Neural progenitor cell (in vitro differentiated cells): ENCODE measurements at regions not wholly inside any gene's neighbourhood (a gene's known extent, or its start where the extent isn't known, plus 50 kb on each side); places are given as distances from the start of the nearest gene placed in this dataset.

Experiments
- DNase-seq: peaks from one replicate; pipeline ENCODE4 v3.0.0-alpha.2; 2016; ENCODE audit warnings: low spot score
- H2AFZ ChIP-seq: fragments of 200-600 bp; sonication (generic); replicated peaks from 2 replicates; pipeline ENCODE4 v1.6.1; 2016; ENCODE audit warnings: antibody characterized with exemption
- H3F3A ChIP-seq: fragments of 200-600 bp; sonication (generic); 2 replicates; pipeline ENCODE4 v1.6.1; 2016; ENCODE audit warnings: antibody characterized with exemption, low read depth
- H3K27ac ChIP-seq: fragments of 200-600 bp; sonication (generic); 2 replicates; pipeline ENCODE4 v1.5.1; 2016; ENCODE audit warnings: mild to moderate bottlenecking
- H3K27me3 ChIP-seq: fragments of 200-600 bp; sonication (generic); 2 replicates; pipeline ENCODE4 v1.6.1; 2016; ENCODE audit warnings: mild to moderate bottlenecking, moderate library complexity
- H3K36me3 ChIP-seq: fragments of 200-600 bp; sonication (generic); 2 replicates; pipeline ENCODE4 v1.5.1; 2016
- H3K4me1 ChIP-seq: fragments of 200-600 bp; sonication (generic); 2 replicates; pipeline ENCODE4 v1.6.1; 2016; ENCODE audit warnings: mixed run types
- H3K4me2 ChIP-seq: fragments of 200-600 bp; sonication (generic); 2 replicates; pipeline ENCODE4 v1.6.1; 2016
- H3K4me3 ChIP-seq: fragments of 200-600 bp; sonication (generic); 2 replicates; pipeline ENCODE4 v1.5.1; 2016
- H3K79me2 ChIP-seq: fragments of 200-600 bp; sonication (generic); 2 replicates; pipeline ENCODE4 v1.6.1; 2016; ENCODE audit warnings: low read depth
- H3K9ac ChIP-seq: fragments of 200-600 bp; sonication (generic); 2 replicates; pipeline ENCODE4 v1.6.1; 2016
- H3K9me3 ChIP-seq: fragments of 200-600 bp; sonication (generic); 2 replicates; pipeline ENCODE4 v1.5.1; 2016; ENCODE audit warnings: low read depth
- H4K20me1 ChIP-seq: fragments of 200-600 bp; sonication (generic); 2 replicates; pipeline ENCODE4 v1.6.1; 2016; ENCODE audit warnings: low read depth
- H3K27ac Mint-ChIP-seq: 3 replicates; pipeline ENCODE4 v1.8.0; 2021; ENCODE audit warnings: mixed read lengths
- H3K27me3 Mint-ChIP-seq: 2 replicates; pipeline ENCODE4 v1.8.0; 2022; ENCODE audit warnings: low read depth, mild to moderate bottlenecking, inconsistent platforms, moderate library complexity, mixed read lengths; ENCODE audit not compliant: insufficient read depth
- H3K36me3 Mint-ChIP-seq: 3 replicates; pipeline ENCODE4 v1.8.0; 2021; ENCODE audit warnings: mixed read lengths
- H3K4me1 Mint-ChIP-seq: 3 replicates; pipeline ENCODE4 v1.8.0; 2021; ENCODE audit warnings: mixed read lengths
- H3K4me3 Mint-ChIP-seq: 3 replicates; pipeline ENCODE4 v1.8.0; 2021; ENCODE audit warnings: mild to moderate bottlenecking, moderate library complexity, mixed read lengths
- H3K9me3 Mint-ChIP-seq: 3 replicates; pipeline ENCODE4 v1.8.0; 2020; ENCODE audit warnings: mixed read lengths
- CTCF ChIP-seq: fragments of 200-600 bp; sonication (generic); IDR thresholded peaks from 2 replicates; pipeline ENCODE4 v1.5.1; 2017; ENCODE audit warnings: antibody characterized with exemption, mild to moderate bottlenecking
- EZH2 ChIP-seq: fragments of 200-600 bp; sonication (generic); IDR thresholded peaks from 2 replicates; pipeline ENCODE4 v1.6.1; 2017; ENCODE audit warnings: antibody characterized with exemption, mild to moderate bottlenecking, moderate library complexity
- EZH2phosphoT487 ChIP-seq: fragments of 200-600 bp; sonication (generic); IDR thresholded peaks from 2 replicates; pipeline ENCODE4 v1.6.1; 2017; ENCODE audit warnings: antibody characterized with exemption

DNA sequence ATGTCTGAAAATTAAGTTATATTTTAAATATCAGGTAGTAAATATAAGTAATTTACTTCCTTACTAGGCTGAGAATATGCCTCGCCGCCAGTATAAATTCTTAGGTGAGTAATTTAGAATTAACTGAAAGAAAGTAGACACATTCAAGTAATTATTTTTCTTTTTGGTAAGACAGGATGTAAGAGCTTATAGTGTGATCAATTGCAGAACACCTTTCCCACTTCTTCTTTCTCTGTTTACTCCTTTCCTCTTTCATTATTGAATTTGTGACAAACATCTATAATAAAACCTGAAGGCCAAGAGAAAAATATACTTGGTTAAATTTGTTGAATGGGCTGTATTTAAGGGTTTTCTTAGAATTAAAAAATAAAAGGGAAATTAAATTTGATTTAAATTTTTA is 195.1 kb upstream of the CDKN2B start:
- Mint-ChIP-seq H3K4me3 (no peak overlapping the region), H3K9me3 (no peaks in the 10 kb centered on the region), H3K4me1 (peaks cover 9% of the 10 kb centered on the region), H3K27me3 (no peaks in the 10 kb centered on the region), H3K27ac (no peak overlapping the region), H3K36me3 (no peaks in the 10 kb centered on the region)
- no peaks in the 10 kb centered on the region for H3K27me3 ChIP-seq
- H3K9me3 ChIP-seq = no peaks in the 10 kb centered on the region
- H3K9ac ChIP-seq = no peak overlapping the region
- no peaks in the 10 kb centered on the region for H4K20me1 ChIP-seq
- peaks cover 4% of the 10 kb centered on the region for H3K4me1 ChIP-seq
- H3K79me2 ChIP-seq = no peaks in the 10 kb centered on the region
- H3K4me3 ChIP-seq = no peak overlapping the region
- no peak overlapping the region for H3K27ac ChIP-seq
- H3K4me2 ChIP-seq = no peak overlapping the region
- no peaks in the 10 kb centered on the region for H3F3A ChIP-seq
- TF ChIP-seq CTCF (no peak), EZH2phosphoT487 (no peak), EZH2 (no peak)
- H3K36me3 ChIP-seq = no peaks in the 10 kb centered on the region
- no peak for DNase-seq
- no peak overlapping the region for H2AFZ ChIP-seq

- no peaks in the 10 kb centered on the region for H3K36me3 Mint-ChIP-seq
- H3K9ac ChIP-seq = no peak overlapping the region
- H3K79me2 ChIP-seq = no peaks in the 10 kb centered on the region
These were observed 197.7 kb upstream of the CDKN2B start for GRCh38 chr9:22206833-22207232.

GRCh38 chr9:22208846-22209585 is 199.9 kb upstream of the CDKN2B start:
- no peak for TF ChIP-seq EZH2phosphoT487
- no peak for TF ChIP-seq EZH2
- TF ChIP-seq CTCF = no peak
- H2AFZ ChIP-seq = no peak overlapping the region
- no peak overlapping the region for H3K27ac ChIP-seq
- Mint-ChIP-seq H3K9me3 (no peaks in the 10 kb centered on the region), H3K4me1 (peaks cover 9% of the 10 kb centered on the region), H3K27ac (no peak overlapping the region), H3K4me3 (no peak overlapping the region), H3K27me3 (no peaks in the 10 kb centered on the region), H3K36me3 (no peaks in the 10 kb centered on the region)
- no peaks in the 10 kb centered on the region for H4K20me1 ChIP-seq
- no peaks in the 10 kb centered on the region for H3K9me3 ChIP-seq
- DNase-seq = no peak
- H3K27me3 ChIP-seq = no peaks in the 10 kb centered on the region
- no peaks in the 10 kb centered on the region for H3F3A ChIP-seq
- peaks cover 4% of the 10 kb centered on the region for H3K4me1 ChIP-seq
- no peaks in the 10 kb centered on the region for H3K79me2 ChIP-seq
- H3K9ac ChIP-seq = no peak overlapping the region
- no peaks in the 10 kb centered on the region for H3K36me3 ChIP-seq
- H3K4me3 ChIP-seq = no peak overlapping the region
- no peak overlapping the region for H3K4me2 ChIP-seq

More at GRCh38 chr9:22206833-22207232, 197.7 kb upstream of the CDKN2B start:
- Histone ChIP-seq H3F3A (no peaks in the 10 kb centered on the region), H3K36me3 (no peaks in the 10 kb centered on the region), H4K20me1 (no peaks in the 10 kb centered on the region), H2AFZ (no peak overlapping the region), H3K4me2 (no peak overlapping the region), H3K4me3 (no peak overlapping the region), H3K27me3 (no peaks in the 10 kb centered on the region), H3K27ac (no peak overlapping the region), H3K9me3 (no peaks in the 10 kb centered on the region), H3K4me1 (peaks cover 4% of the 10 kb centered on the region)
- H3K4me1 Mint-ChIP-seq = peaks cover 9% of the 10 kb centered on the region
- H3K27me3 Mint-ChIP-seq = no peaks in the 10 kb centered on the region
- H3K9me3 Mint-ChIP-seq = no peaks in the 10 kb centered on the region
- H3K27ac Mint-ChIP-seq = no peak overlapping the region
- peak; percentile 17 for DNase-seq
- no peak overlapping the region for H3K4me3 Mint-ChIP-seq
- TF ChIP-seq EZH2phosphoT487 = no peak
- no peak for TF ChIP-seq EZH2
- no peak for TF ChIP-seq CTCF
